ENCODE measurements at regions not wholly inside any gene's neighbourhood (a gene's known extent, or its start where the extent isn't known, plus 50 kb on each side); places are given as distances from the start of the nearest gene placed in this dataset.

- TF ChIP-seq CTCF (IDR thresholded peaks at IDR 0.05) (no peak), POLR2A (IDR thresholded peaks at IDR 0.05) (no peak)
Observed at GRCh38 chr11:131281316-131281715, 89.1 kb upstream of the NTM start.
